A673 (cell line): ENCODE measurements at regions not wholly inside any gene's neighbourhood (a gene's known extent, or its start where the extent isn't known, plus 50 kb on each side); places are given as distances from the start of the nearest gene placed in this dataset.

Experiments used
- BruUV-seq: library from RNA; stranded (reverse); fragments of 400-500 nt; replicated peaks from 2 replicates; lab custom pipeline; 2021; lab: Mats Ljungman, UMichigan
- CTCF ChIA-PET: fragments of 300-600 bp; sonication (Branson Sonifier 250); formaldehyde crosslinking; loops from one replicate; lab custom pipeline; 2022; ENCODE audit warnings: antibody characterized with exemption; lab: Charles Lee
- POLR2A ChIA-PET: fragments of 300-600 bp; sonication (Branson Sonifier 250); formaldehyde crosslinking; loops from one replicate; lab custom pipeline; 2022; ENCODE audit warnings: antibody characterized with exemption; ENCODE audit not compliant: low non-redundant PET; lab: Charles Lee
- DNase-seq: peaks from one replicate; pipeline ENCODE4 v3.0.0-alpha.2; 2015; ENCODE audit warnings: low spot score
- H3K27ac ChIP-seq: fragments of 200-600 bp; sonication (generic); 2 replicates; pipeline ENCODE4 v1.5.1; 2016; ENCODE audit warnings: mixed run types, low read depth, mild to moderate bottlenecking, mixed read lengths, antibody characterized with exemption, low read length; ENCODE audit not compliant: poor library complexity, severe bottlenecking
- H3K27me3 ChIP-seq: fragments of 200-600 bp; sonication (generic); replicated peaks from 2 replicates; pipeline ENCODE4 v1.6.1; 2017; ENCODE audit warnings: mixed run types, low read depth, mild to moderate bottlenecking, mixed read lengths, antibody characterized with exemption, low read length; ENCODE audit not compliant: insufficient read depth, poor library complexity
- H3K36me3 ChIP-seq: fragments of 200-600 bp; sonication (generic); 2 replicates; pipeline ENCODE4 v1.6.1; 2016; ENCODE audit warnings: mixed run types, mild to moderate bottlenecking, mixed read lengths, antibody characterized with exemption, low read length; ENCODE audit not compliant: insufficient read depth, poor library complexity, severe bottlenecking
- H3K4me1 ChIP-seq: fragments of 200-600 bp; sonication (generic); 2 replicates; pipeline ENCODE4 v1.6.1; 2017; ENCODE audit warnings: mixed run types, mild to moderate bottlenecking, mixed read lengths, antibody characterized with exemption, low read length; ENCODE audit not compliant: insufficient read depth, poor library complexity, severe bottlenecking
- H3K4me3 ChIP-seq: fragments of 200-600 bp; sonication (generic); 2 replicates; pipeline ENCODE4 v1.5.1; 2016; ENCODE audit warnings: low read depth, mixed run types, mild to moderate bottlenecking, mixed read lengths, low read length; ENCODE audit not compliant: poor library complexity, severe bottlenecking
- H3K9me3 ChIP-seq: fragments of 200-600 bp; sonication (generic); 2 replicates; pipeline ENCODE4 v1.6.1; 2016; ENCODE audit warnings: mixed run types, low read depth, mild to moderate bottlenecking, mixed read lengths, antibody characterized with exemption, low read length; ENCODE audit not compliant: poor library complexity, severe bottlenecking
- EZH2 ChIP-seq: fragments of 200-600 bp; sonication (generic); IDR thresholded peaks from 2 replicates; pipeline ENCODE4 v1.6.1; 2017; ENCODE audit warnings: borderline replicate concordance, low read depth, mild to moderate bottlenecking, mixed read lengths, antibody characterized with exemption, low read length; ENCODE audit not compliant: poor library complexity, severe bottlenecking
- intact Hi-C: fragments of 100-400 bp; cut with micrococcal nuclease; formaldehyde crosslinking; loops from one replicate; pipeline ENCODE4 v1.10.0; 2022; ENCODE audit not compliant: unreplicated experiment
- TF ChIP-seq, protein P1 (sequence below): fragments of 300-800, 200-600 bp; sonication (generic); conservative IDR thresholded peaks from 2 replicates; pipeline ENCODE4 v1.5.1; 2017; ENCODE audit warnings: low read depth, mild to moderate bottlenecking, antibody characterized with exemption, low read length, moderate library complexity, mixed read lengths

GRCh38 chr4:14384824-14385223 is 617.5 kb upstream of the CPEB2 start:
- intact Hi-C loops: loop anchor here (10.0 kb wide), 1 partner anchor 730 kb away; no protein-coding TSS in a partner anchor
- DNase-seq: no peak
- ChIA-PET CTCF (no interaction called here), POLR2A (no interaction called here)
- H3K4me1 ChIP-seq: no peaks in the 10 kb centered on the region
- H3K9me3 ChIP-seq: no peaks in the 10 kb centered on the region
- no peaks in the 10 kb centered on the region for H3K27me3 ChIP-seq
- TF ChIP-seq EZH2: no peak
- TF ChIP-seq, protein P1, sequence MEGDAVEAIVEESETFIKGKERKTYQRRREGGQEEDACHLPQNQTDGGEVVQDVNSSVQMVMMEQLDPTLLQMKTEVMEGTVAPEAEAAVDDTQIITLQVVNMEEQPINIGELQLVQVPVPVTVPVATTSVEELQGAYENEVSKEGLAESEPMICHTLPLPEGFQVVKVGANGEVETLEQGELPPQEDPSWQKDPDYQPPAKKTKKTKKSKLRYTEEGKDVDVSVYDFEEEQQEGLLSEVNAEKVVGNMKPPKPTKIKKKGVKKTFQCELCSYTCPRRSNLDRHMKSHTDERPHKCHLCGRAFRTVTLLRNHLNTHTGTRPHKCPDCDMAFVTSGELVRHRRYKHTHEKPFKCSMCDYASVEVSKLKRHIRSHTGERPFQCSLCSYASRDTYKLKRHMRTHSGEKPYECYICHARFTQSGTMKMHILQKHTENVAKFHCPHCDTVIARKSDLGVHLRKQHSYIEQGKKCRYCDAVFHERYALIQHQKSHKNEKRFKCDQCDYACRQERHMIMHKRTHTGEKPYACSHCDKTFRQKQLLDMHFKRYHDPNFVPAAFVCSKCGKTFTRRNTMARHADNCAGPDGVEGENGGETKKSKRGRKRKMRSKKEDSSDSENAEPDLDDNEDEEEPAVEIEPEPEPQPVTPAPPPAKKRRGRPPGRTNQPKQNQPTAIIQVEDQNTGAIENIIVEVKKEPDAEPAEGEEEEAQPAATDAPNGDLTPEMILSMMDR: no peak
- no peak overlapping the region for H3K4me3 ChIP-seq
- no peaks in the 10 kb centered on the region for H3K36me3 ChIP-seq
- no TSS peak for BruUV-seq
- no peak overlapping the region for H3K27ac ChIP-seq

DNA sequence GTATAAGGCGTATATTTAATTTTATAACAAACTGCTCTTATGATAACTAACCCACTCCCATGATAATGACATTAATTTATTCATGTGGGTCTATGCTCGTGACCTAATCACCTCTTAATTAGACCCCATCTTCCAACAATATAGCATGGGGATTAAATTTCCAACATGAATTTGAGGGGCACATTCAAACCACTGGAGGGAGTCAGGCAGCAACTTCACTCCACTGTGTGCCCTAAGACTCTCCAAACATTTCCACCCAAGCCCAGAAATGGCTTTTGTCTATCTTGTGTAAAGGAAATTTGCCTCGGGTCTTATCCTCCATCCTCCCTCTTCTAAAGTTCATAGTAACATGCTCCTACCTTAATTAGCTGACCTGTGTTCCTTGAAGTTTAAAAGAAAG is 616.1 kb upstream of the CPEB2 start:
- Histone ChIP-seq H3K4me3 (no peak overlapping the region), H3K36me3 (no peaks in the 10 kb centered on the region), H3K9me3 (no peaks in the 10 kb centered on the region), H3K27me3 (no peaks in the 10 kb centered on the region), H3K27ac (no peak overlapping the region), H3K4me1 (no peaks in the 10 kb centered on the region)
- no TSS peak for BruUV-seq
- ChIA-PET POLR2A (interaction anchor here (0.7 kb wide), 1 partner anchor 13 kb away, joined by 4 read pairs; no protein-coding TSS in a partner anchor), CTCF (no interaction called here)
- peak; percentile 10 for DNase-seq
- intact Hi-C loops: loop anchor here (10.0 kb wide), 1 partner anchor 731 kb away; no protein-coding TSS in a partner anchor
- TF ChIP-seq, protein P1: peak; percentile 26; the same call in 1 of the 2 replicates
- no peak for TF ChIP-seq EZH2

GRCh38 chr4:14387647-14388046 is 614.6 kb upstream of the CPEB2 start:
- DNase-seq: no peak
- H3K27me3 ChIP-seq: no peaks in the 10 kb centered on the region
- no peak overlapping the region for H3K27ac ChIP-seq
- ChIA-PET POLR2A (no interaction called here), CTCF (no interaction called here)
- intact Hi-C loops: loop anchor here (10.0 kb wide), 1 partner anchor 733 kb away; no protein-coding TSS in a partner anchor
- no peak for TF ChIP-seq EZH2
- TF ChIP-seq, protein P1: no peak
- no peaks in the 10 kb centered on the region for H3K9me3 ChIP-seq
- no peaks in the 10 kb centered on the region for H3K36me3 ChIP-seq
- H3K4me1 ChIP-seq: no peaks in the 10 kb centered on the region
- H3K4me3 ChIP-seq: no peak overlapping the region
- no TSS peak for BruUV-seq
